ENCODE measurements at regions not wholly inside any gene's neighbourhood (a gene's known extent, or its start where the extent isn't known, plus 50 kb on each side); places are given as distances from the start of the nearest gene placed in this dataset.
"Not testable (repeated sequence)": the region's sequence is repeated elsewhere in the genome, so short reads cannot be mapped to it uniquely, and the experiment has no call there.

DNA sequence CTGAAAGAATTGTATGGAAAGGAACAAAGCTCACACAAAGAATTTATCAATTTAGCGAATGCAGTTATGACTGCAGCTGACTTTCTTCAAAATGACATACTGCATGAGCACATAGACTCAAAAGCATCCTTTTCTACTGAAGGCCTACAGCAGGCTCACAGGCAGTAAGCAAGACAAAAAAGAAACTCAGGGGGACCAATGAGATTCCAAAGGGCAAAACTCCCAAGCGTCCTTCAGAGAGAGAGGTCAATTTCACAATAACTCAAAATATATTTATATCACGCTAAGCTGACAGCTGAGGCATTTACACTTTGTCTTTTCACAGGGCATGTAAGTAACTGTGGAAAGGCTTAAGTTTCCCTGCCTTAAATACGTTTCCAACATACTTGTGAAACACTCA, 427.9 kb upstream of the RASGRP1 start:
- DNase-seq = no peak

DNA sequence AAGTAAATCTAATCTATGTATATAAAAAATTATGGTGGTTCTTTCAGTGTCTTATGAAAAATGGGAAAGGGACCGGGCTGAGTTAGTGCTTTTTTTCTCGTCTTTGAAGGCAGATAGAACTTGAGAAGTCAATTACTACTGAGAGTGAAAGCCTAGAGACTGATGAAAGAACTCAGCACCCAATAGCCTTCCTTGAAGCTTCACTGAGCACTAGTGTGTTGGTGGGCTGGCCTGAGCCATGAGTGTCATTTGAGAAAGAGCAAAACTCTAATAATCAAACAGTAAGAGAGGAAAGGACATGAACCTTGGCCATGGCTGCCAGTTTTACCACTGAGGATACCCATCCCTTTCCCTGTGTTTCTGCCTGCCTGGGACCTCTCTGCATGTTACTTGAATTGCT, 428.3 kb upstream of the RASGRP1 start:
- no peak for DNase-seq

DNA sequence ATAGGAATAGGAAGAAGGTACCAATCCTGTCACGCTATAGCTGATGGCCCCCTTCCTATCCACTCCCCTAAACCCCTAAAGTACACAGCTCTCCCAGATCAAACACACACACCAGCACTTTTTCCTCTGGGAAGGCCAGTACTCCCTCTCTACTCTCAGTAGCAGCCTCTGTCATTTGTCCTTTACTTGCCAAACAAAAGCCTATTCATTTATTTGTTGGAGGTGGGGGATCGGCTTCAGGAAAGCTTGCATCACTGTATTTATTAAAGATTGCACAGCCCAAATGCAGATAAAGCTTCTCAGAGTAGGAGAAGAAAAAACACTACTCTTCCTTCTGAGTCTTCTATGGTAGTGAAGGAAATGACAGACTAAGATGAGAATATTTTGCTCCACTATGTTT, 429.7 kb upstream of the RASGRP1 start:
- DNase-seq = no peak

DNA sequence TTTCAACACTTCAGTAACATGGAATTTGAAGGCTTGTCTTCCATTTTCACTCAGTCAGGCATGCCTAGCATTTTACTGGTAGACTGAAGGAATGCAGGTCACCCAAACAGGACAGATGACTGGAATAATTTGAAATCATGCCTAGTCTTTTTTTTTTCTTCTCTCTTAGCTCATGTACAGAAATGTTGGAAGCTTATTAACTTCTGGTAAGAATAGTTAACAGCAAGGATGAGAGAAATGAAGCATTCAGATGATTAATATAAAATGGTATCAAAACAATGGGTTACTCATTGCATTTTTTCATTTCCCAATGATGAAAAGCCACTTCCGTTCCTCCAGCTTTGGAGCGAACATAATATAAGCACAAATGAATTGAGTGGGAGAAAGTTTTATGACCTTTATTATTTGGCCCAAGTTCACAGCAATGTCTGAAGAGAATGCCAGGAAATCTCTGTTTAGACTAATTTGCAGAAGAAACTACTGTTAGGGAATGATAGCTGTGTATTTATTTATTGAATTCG, 431.6 kb upstream of the RASGRP1 start:
- DNase-seq = no peak

DNA sequence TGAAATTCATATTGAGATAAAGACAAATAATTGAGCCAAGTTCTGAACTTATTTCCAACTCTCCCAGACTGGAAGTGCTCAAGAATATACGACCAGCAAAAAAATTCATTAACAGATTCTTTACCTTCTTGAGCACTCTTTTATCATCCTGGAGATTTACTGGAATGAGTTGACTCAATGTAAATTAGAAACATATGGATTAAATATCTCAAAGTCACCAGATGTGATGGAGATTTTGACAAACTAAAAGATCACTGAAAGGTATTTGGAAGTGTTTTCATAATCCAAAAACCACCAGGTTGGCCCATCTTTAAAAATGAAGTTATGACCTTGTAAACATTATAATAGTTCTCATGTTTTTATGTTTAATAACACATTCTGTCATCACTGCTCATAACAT, 433.2 kb upstream of the RASGRP1 start:
- DNase-seq = no peak

DNA sequence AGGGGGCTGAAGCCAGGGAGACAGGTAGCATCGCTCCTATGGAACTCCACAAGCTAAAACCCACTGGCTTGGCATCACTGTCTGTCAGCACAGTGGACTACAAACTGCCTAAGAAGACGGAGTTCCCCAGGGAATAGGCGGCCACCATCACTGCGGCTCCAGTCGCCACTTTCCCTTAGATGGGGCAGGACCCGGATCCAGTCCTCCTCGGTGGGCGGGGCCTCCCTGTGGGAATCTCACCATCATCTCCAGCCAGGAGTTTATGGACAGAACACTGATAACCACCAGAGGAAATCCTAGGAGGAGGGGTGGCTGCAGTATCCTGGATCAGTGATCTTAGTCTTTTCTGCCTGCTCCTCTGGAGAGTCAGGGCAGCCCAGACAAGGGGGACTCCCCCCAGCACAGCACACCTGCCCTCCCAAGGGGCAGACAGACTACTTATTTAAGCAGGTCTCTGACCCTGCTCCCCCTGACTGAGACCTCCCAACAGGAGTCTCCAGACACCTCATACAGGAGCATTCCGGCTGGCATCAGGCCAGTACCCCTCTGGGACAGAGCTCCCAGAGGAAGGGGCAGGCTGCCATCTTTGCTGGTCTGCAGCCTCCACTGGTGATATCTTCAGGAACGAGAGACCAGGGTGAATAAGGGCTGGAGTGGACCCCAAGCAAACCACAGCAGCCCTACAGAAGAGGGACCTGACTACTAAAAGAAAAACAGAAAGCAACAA, 435.6 kb upstream of the RASGRP1 start:
- no peak for DNase-seq

DNA sequence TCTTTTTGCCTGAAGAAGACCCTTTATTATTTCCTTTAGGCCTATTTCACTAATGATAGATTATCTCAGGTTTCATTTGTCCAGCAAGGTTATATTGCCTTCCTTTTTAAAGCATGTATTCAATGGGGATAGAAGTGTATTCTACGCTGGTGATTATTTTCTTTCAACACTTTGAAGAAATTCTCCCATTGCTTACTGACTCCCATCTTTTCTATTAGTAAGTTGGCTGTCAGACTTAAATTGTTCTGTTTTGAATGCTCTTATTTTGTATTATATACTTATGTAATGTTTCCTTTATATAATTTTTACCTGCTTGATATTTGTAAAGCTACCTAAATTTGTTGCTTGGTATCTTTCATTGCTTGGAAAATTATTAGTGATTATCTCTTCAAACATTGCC, 445.1 kb upstream of the RASGRP1 start:
- no peak for DNase-seq

DNA sequence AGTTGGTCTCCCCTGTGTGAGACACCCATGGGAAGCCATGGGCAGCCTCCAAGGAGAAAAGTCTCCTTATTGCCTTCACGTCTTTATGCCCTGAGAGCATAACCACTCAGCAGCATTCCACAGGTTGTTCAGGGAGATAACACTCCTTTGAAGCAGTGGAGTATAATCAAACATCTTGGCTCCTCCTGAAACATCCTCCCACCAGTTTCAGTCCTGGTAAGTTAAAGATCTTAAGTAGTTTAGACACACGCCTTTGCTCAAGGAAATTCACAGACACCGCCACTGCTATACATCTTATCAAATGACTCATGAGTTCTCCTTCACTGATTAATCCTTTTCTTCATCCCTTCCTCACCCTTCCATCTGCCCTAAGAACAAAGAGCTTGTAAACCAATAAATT, 446.5 kb upstream of the RASGRP1 start:
- DNase-seq = not testable (repeated sequence)

DNA sequence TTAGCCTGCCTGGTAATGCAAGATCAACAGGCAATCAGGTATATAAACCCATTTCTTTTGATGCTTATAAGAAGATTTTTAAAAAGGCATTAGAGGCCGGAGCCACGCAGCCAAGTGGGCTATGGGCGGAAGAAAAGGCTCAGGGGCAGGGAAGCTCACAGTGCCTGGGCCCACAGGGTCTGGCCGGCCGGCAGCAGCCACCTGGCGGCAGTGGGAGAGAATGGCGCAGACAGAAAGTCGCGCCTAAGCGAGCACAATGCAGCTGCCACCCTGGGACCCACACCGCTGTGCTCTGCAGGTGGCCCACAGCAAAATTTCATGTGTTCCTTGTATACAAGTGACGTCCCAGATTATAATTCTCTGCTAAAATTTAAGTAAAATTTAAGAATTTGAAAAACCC, 448.6 kb upstream of the RASGRP1 start:
- no peak for DNase-seq

DNA sequence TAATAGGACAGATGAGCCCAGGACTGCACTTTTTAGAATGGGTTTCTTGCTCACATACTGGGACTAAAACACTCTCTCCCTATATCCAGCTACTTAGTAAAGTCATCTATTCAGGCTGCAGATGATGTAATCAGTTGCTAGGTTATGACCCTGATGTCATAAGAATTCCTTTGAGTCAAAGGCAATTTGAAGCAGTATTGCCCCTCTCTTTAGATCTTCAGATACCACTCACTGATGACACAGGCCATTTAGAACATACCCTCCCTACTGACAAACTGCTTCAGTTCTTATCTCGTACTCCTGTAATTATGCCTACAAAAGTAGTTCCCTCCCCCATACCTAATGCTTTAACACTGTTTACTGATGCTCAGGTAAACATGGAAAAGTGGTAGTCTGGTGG, 450.1 kb upstream of the RASGRP1 start:
- no peak for DNase-seq

DNA sequence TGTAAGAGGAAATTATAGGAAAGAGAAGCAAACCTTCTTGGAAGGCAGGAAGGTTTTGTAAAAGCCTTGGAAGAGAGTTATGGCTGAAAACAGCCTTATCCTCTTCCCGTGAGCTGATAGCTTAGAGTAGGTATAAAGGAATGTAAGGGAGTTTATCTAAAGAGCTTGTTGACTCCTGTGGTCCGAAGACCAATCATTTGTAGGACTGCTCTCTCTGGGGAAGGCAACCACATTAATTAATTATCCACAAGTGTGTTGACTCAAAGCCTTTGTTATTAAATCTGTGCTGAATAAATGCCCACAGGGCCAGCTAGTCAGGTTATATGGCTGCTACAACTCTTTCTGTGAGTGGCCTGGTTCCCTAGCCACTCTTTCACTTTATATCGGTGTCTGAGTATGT, 452.1 kb upstream of the RASGRP1 start:
- DNase-seq = no peak

DNA sequence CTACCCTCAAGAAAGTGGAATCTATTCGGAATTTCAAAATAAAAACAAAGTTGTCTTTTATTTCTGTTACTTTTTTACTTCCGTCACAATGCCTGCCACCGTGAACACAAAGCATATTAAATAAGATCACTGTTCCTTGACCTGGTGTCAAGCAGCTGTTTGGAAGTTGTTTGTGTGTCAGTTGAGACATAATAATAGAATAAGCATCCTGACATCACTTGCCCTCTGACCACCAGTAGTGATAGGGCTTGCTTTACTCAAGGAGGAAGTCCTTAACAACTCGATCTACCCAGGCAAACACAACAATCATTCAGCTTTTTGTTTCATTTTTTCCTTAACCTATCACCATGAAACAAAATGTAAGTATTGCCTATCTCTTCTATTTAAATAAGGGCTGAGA, 454.4 kb upstream of the RASGRP1 start:
- DNase-seq = no peak

DNA sequence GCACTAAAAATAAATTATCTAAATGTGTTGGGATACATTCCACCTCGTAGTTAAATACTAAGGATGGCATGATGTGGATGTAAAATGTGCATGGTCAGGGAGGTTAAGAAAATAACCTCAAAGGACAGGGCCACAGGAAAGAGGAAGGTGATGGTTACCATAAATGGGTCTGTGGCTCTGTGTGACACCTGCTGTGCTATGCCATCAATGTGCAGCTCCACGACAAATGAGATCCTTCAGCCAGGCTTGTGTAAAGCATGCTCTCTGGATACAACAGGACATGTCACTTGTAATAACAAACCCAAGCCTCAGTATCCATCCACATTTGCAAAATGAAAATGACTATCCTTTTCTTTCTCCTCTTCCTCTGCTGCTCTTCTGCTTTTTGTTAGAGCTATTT, 456.7 kb upstream of the RASGRP1 start:
- no peak for DNase-seq

DNA sequence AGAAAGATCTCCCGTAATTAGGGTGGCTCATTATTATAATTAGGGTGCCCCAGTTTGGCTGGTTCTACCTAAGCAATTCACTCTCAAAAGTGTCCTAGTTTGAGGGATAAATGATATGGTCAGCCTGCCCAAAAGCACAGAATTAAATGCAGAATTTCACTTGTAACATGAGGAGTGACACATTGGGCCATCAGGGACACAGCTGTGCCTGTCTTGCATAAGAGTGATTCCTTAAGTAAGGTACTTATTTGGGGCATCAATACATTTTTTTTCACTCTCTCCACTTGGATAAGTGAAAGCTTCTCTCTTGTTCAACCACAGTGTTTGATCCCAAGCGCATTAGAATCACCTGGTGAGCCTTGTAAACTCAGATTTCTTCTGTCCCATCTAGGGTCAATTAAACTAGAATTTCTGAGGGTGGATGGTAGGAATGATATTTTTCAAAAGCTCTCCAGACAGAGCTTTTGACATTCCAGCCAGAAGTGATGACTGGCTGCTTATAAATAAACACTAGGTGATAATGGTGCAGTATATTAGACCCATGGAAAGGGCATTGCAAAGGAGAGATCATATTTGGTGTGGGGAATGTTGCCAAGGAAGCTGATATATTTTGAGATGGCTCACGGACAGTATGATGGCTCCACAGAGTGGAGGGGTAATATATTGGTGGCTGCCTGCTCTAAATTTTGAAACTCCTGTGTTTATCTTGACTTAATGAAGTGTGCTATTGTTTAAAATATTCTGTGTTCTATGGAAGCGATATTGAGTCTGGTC, 458.1 kb upstream of the RASGRP1 start:
- no peak for DNase-seq

DNA sequence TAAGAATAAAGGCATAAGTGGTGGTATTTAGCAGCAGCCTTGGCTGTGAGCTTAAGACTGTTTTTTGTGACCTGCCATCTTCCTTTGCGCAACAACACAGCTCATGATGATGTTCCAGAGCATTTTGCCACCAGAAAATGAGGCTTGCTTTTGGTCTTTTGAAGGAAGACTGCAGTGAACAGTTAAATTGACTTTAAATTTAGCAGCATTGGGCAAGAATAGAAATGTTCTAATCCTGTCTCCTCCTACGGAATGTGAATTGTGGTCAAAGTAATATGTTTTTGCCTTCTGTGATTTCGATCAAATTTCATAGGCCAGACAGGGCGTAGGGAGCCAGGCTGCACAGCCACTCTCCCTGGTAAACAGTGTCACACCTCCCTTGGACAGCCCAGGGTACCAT, 460.7 kb upstream of the RASGRP1 start:
- DNase-seq = no peak

DNA sequence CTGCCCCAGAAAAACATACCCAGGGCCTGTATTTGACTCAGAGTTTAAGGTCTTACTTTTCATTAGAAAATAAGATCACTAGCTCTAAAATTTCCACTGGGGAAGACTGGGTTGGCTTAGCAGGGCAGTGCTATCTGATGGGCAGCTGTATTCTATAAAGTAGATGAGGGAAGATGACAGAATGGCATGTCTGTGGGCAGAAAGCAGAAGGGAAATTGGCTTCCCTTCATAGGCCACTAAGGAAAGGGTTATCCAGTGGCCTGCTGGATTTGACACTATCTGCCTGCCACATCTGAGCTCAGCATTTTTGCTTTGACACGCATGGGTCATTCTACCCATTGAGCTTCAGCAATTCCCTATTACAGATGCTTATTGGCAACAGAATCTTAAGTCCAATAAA, 461.3 kb upstream of the RASGRP1 start:
- DNase-seq = no peak

DNA sequence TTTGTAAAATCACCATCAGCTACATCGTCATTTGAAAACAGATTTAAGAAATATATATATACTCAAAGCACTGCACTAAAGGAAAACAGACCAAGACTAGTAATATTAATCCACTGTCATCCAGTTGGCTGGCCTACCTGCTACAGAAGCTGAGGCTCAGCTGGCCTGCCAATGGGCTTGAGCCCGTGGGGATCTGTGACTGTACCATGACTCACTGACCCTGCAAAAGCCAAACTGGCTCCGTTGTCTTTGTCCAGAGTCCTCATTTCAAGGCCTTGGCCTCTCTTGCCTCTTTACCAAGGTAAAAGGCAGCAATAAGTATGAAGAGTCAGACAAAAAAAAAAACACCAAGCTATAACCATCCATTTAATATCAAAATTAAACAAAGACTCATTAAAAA, 463.5 kb upstream of the RASGRP1 start:
- no peak for DNase-seq

DNA sequence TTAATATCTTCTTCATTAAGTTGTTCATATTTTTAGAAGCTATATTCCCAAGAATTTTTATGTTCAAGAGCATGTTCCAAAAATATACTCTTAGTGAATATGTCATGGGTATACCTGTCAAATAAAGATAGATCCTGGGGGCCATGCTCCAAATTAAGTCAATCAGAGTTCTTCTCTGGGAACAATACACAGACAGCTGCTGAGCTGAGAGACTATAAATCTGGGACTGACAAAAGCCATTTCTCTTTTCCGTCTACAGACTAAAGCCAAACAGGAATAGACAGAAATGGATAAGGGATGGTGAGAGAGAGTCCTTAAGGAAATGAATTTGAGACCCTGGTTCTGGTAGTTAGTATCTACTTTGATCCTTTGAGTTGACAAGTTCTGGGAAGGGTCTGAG, 465.1 kb upstream of the RASGRP1 start:
- no peak for DNase-seq

DNA sequence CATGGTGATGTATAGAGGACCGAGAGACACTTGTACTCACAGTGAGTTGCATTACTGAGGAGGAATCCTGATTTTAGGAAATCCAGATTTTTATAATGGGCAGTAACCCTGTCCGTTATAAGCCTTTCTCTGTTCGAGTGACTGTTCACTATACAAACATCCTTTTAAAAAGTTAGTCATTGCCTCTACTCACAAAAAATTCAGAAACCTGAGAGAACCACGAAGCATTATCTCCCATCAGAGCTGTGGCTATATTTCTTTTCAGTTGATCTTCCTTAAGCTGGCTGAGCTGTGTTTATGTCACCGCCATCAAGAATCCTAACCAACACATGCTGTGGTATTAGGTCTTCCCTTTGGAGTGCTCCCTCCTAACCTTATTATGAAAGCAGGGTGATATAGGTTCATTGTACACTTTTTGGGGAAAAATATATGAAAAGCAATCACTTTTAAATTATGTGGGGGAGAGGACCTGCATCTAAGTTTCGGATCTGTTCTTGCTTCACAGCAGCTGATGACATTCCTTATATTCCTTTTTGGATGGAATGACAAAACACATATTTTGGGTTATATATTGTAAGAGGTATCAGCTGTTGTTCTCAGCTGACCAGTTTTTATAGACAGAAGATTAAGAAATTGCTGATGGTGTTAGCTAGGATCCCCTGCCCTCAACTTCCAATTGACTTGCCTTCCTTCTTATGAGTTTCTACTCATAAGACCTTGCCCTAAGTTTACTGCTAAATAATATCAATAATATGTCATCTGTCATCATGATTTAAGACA, 465.9 kb upstream of the RASGRP1 start:
- DNase-seq = no peak

DNA sequence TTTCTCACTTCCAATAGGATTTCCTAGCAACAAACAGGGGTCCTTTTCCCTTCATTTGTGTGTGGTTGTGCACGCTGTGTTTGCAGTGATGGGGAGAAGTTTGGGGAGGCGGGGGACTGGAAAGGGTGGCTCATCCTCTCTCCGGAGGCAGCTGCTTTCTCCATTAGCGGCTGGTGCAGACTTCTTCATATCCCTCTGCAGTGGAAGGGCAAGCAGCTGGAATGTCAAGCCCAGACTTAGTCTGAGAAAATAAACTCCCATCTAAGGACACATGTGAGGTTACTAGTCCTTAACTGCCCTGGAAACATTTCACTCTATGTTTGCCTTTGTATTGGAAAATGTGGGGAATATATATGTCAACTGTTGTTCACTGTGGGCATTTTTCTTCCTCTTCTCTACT, 467.0 kb upstream of the RASGRP1 start:
- DNase-seq = no peak

DNA sequence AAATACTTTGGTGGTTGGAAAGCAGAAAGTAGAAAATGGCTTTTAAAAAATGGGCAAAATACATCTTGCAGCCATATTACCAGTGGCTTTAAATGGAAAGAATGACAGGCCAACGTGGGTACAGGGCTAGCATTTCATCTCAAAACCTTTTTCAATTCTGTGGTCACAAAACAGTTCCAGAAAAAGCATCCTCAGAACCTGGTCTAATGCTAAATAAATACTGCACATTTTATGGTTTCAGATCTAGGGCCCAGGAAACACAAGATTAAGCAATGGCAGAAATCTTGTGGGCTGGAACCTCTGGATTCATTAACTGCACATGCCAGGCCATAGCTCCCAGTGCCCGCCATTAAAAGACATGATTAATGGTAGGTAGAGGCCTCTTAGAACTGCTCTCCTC, 470.2 kb upstream of the RASGRP1 start:
- DNase-seq = no peak

DNA sequence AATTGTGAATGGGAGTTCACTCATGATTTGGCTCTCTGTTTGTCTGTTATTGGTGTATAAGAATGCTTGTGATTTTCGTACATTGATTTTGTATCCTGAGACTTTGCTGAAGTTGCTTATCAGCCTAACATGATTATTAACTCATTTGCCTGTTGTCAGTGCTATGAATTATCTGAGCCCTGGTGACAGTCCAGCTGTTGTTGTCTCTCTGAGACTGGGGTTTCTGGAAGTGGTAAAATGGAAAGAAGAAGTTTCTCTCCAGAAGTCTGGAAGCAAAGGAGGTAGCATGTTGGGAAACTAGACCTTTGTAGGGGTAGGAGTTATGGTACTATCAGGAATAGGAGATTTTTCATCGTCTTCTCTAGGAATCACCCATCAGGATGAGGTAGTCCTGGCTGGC, 473.0 kb upstream of the RASGRP1 start:
- DNase-seq = not testable (repeated sequence)

DNA sequence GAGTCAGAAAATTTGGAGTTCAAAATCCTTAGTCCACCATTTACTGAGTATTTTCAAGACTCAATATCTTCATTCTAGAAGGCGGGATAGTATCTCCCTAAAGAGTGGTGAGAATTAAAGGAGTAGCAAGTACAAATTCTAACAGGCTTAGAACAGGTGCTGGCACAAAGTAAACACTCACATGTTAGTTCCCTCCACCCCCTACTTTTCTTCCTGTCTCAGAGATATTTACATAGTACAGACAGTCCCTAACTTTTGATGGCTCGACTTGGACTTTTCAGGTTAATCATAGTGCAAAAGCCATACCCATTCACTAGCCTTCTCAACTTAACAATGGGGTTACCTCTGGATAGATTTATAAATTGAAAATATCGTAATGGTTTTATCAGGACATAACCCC, 476.2 kb upstream of the RASGRP1 start:
- DNase-seq = no peak

DNA sequence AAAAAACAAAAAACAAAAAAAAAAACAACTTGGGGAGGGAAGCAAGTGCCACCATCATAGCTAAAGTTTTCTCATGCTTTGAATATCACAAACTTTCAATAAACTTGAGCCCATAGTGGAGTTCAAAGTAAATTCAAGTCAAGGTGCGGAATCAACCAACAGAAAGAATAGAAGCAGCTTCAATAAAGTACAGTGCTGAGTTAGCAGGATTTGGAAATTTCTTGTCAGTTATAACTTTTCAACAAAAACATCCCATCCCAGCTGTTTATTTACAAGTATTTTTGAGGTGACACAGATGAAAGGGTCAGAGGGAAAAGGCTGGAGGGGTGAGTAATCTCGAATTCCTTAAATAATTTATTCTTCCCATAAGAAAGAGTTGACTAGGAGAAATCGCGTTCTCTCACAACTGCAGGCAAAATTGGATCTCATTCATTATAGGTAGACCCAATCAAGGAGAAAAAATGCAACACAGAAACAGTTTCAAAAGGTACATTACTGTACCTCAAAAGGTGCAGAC, 477.4 kb upstream of the RASGRP1 start:
- DNase-seq = no peak
